NCI-H2171 (cell line): ENCODE measurements at regions not wholly inside any gene's neighbourhood (a gene's known extent, or its start where the extent isn't known, plus 50 kb on each side); places are given as distances from the start of the nearest gene placed in this dataset.

ENCODE experiments used
- DNase-seq: peaks from one replicate; lab custom pipeline; 2025; lab: John Stamatoyannopoulos, UW

GRCh38 chr3:124092811-124093210 lies 100.9 kb upstream of the ROPN1 start:
- no peak for DNase-seq

- DNase-seq: no peak
Measured at GRCh38 chr3:124094496-124094895, 102.6 kb upstream of the ROPN1 start.

- DNase-seq: no peak
Measured at GRCh38 chr3:124097362-124098131, 105.6 kb upstream of the ROPN1 start.

- no peak for DNase-seq
Measured at GRCh38 chr3:124101643-124102042, 109.7 kb upstream of the ROPN1 start.

- no peak for DNase-seq
Measured at GRCh38 chr3:124107104-124107890, 115.4 kb upstream of the ROPN1 start.

GRCh38 chr3:124108446-124108845 lies 116.5 kb upstream of the ROPN1 start:
- no peak for DNase-seq

- no peak for DNase-seq
Measured at GRCh38 chr3:124113485-124113884, 121.6 kb upstream of the ROPN1 start.

GRCh38 chr3:124115279-124115678 lies 123.4 kb upstream of the ROPN1 start:
- no peak for DNase-seq

- DNase-seq: no peak
Measured at GRCh38 chr3:124115956-124116355, 124.0 kb upstream of the ROPN1 start.

GRCh38 chr3:124116906-124117305 lies 125.0 kb upstream of the ROPN1 start:
- peak; percentile 60 for DNase-seq

GRCh38 chr3:124117486-124117885 lies 125.6 kb upstream of the ROPN1 start:
- DNase-seq: no peak

GRCh38 chr3:124118397-124118796 lies 126.5 kb upstream of the ROPN1 start:
- no peak for DNase-seq

GRCh38 chr3:124119056-124119716 lies 127.3 kb upstream of the ROPN1 start:
- peak; percentile 72 for DNase-seq

- no peak for DNase-seq
Measured at GRCh38 chr3:124121379-124122312, 129.7 kb upstream of the ROPN1 start.

- DNase-seq: no peak
Measured at GRCh38 chr3:124125315-124125714, 133.4 kb upstream of the ROPN1 start.

- DNase-seq: peak; percentile 88
Measured at GRCh38 chr3:124126436-124127023, 134.6 kb upstream of the ROPN1 start.

GRCh38 chr3:124131158-124131557 lies 139.2 kb upstream of the ROPN1 start:
- DNase-seq: no peak

- no peak for DNase-seq
Measured at GRCh38 chr3:124131580-124131979, 139.7 kb upstream of the ROPN1 start.

GRCh38 chr3:124132813-124133212 lies 140.9 kb upstream of the ROPN1 start:
- DNase-seq: no peak

- DNase-seq: no peak
Measured at GRCh38 chr3:124133366-124133940, 141.5 kb upstream of the ROPN1 start.

GRCh38 chr3:124137216-124137615 lies 145.3 kb upstream of the ROPN1 start:
- no peak for DNase-seq
